ENCODE measurements at regions not wholly inside any gene's neighbourhood (a gene's known extent, or its start where the extent isn't known, plus 50 kb on each side); places are given as distances from the start of the nearest gene placed in this dataset.

GRCh38 chr22:48586799-48587185, 1240.9 kb downstream of the BRD1 start:
- H3K27ac ChIP-seq (ENCODE audit: extremely low read depth, low read depth, low read length), result no peak overlapping the region

GRCh38 chr22:48585916-48586798, 1241.5 kb downstream of the BRD1 start:
- CTCF ChIA-PET, result no interaction called here
- Histone ChIP-seq H3K36me3 (ENCODE audit: control insufficient read depth in 2 of 2, insufficient read depth in 1 of 2, low read length in 2 of 2) (peaks cover 0 to 14% of the 10 kb centered on the region in 2 experiments; a peak in 1 of 3 replicates), H3K9me3 (ENCODE audit: control insufficient read depth, insufficient read depth, low read depth, low read length) (no peaks in the 10 kb centered on the region), H3K27ac (ENCODE audit: extremely low read depth, low read depth, low read length) (no peak overlapping the region), H3K4me3 (ENCODE audit: low read depth, low read length) (no peak overlapping the region), H3K4me1 (ENCODE audit: control insufficient read depth, insufficient read depth, low read length) (no peaks in the 10 kb centered on the region)
- POLR2A ChIA-PET, result no interaction called here
- TF ChIP-seq ZNF449 (tag by site-specific recombination; IDR thresholded peaks at IDR 0.05) (peak; percentile 99), KLF1 (tag by site-specific recombination; IDR thresholded peaks at IDR 0.05) (peak; percentile 24; the same call in 1 of the 2 replicates), EGR2 (tag by site-specific recombination; IDR thresholded peaks at IDR 0.05; ENCODE audit: low read depth) (0 out of 2 replicates have a peak, but pooled peaks have one; percentile 12), ZNF521 (tag by site-specific recombination; IDR thresholded peaks at IDR 0.05) (no peak)

More at GRCh38 chr22:48586799-48587185, 1240.9 kb downstream of the BRD1 start:
- TF ChIP-seq, protein P1, sequence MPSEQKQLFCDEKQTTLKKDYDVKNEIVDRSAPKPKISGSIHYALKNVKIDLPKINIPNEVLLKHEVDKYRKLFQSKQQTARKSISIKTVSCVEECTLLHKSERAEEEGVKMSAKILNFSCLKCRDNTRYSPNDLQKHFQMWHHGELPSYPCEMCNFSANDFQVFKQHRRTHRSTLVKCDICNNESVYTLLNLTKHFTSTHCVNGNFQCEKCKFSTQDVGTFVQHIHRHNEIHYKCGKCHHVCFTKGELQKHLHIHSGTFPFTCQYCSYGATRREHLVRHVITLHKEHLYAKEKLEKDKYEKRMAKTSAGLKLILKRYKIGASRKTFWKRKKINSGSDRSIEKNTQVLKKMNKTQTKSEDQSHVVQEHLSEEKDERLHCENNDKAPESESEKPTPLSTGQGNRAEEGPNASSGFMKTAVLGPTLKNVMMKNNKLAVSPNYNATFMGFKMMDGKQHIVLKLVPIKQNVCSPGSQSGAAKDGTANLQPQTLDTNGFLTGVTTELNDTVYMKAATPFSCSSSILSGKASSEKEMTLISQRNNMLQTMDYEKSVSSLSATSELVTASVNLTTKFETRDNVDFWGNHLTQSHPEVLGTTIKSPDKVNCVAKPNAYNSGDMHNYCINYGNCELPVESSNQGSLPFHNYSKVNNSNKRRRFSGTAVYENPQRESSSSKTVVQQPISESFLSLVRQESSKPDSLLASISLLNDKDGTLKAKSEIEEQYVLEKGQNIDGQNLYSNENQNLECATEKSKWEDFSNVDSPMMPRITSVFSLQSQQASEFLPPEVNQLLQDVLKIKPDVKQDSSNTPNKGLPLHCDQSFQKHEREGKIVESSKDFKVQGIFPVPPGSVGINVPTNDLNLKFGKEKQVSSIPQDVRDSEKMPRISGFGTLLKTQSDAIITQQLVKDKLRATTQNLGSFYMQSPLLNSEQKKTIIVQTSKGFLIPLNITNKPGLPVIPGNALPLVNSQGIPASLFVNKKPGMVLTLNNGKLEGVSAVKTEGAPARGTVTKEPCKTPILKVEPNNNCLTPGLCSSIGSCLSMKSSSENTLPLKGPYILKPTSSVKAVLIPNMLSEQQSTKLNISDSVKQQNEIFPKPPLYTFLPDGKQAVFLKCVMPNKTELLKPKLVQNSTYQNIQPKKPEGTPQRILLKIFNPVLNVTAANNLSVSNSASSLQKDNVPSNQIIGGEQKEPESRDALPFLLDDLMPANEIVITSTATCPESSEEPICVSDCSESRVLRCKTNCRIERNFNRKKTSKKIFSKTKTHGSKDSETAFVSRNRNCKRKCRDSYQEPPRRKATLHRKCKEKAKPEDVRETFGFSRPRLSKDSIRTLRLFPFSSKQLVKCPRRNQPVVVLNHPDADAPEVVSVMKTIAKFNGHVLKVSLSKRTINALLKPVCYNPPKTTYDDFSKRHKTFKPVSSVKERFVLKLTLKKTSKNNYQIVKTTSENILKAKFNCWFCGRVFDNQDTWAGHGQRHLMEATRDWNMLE (tag by site-specific recombination; conservative IDR thresholded peaks at IDR 0.05; ENCODE audit: low read depth), result no peak
- no peak for TF ChIP-seq ZNF239 (tag by site-specific recombination; IDR thresholded peaks at IDR 0.05)
- Histone ChIP-seq H3K36me3 (ENCODE audit: control insufficient read depth in 2 of 2, insufficient read depth in 1 of 2, low read length in 2 of 2) (peaks cover 0 to 14% of the 10 kb centered on the region in 2 experiments; a peak in 1 of 3 replicates), H3K4me3 (ENCODE audit: low read depth, low read length) (no peak overlapping the region), H3K9me3 (ENCODE audit: control insufficient read depth, insufficient read depth, low read depth, low read length) (no peaks in the 10 kb centered on the region), H3K4me1 (ENCODE audit: control insufficient read depth, insufficient read depth, low read length) (no peaks in the 10 kb centered on the region)
- CTCF ChIA-PET, result interaction anchor here (0.5 kb wide), 1 partner anchor 107 kb away, joined by 3 read pairs; no protein-coding TSS in a partner anchor
- POLR2A ChIA-PET, result no interaction called here

GRCh38 chr22:48584170-48584569, 1243.5 kb downstream of the BRD1 start:
- H3K4me3 ChIP-seq (ENCODE audit: low read depth, low read length), result no peak overlapping the region
- TF ChIP-seq ZNF571 (tag by site-specific recombination; IDR thresholded peaks at IDR 0.05), result peak; percentile 13; the same call in 1 of the 2 replicates
- no peak for TF ChIP-seq MZF1 (tag by site-specific recombination; IDR thresholded peaks at IDR 0.05; ENCODE audit: borderline replicate concordance)
- TF ChIP-seq ZNF146 (tag by site-specific recombination; IDR thresholded peaks at IDR 0.05), result peak; percentile 2; the same call in 1 of the 2 replicates
- TF ChIP-seq, protein P2, sequence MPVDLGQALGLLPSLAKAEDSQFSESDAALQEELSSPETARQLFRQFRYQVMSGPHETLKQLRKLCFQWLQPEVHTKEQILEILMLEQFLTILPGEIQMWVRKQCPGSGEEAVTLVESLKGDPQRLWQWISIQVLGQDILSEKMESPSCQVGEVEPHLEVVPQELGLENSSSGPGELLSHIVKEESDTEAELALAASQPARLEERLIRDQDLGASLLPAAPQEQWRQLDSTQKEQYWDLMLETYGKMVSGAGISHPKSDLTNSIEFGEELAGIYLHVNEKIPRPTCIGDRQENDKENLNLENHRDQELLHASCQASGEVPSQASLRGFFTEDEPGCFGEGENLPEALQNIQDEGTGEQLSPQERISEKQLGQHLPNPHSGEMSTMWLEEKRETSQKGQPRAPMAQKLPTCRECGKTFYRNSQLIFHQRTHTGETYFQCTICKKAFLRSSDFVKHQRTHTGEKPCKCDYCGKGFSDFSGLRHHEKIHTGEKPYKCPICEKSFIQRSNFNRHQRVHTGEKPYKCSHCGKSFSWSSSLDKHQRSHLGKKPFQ (tag by site-specific recombination; IDR thresholded peaks at IDR 0.05), result peak; percentile 28; the same call in 1 of the 2 replicates
- no peak for TF ChIP-seq ZNF654 (tag by site-specific recombination; IDR thresholded peaks at IDR 0.05; ENCODE audit: low read depth)
- TF ChIP-seq YY2 (tag by site-specific recombination; IDR thresholded peaks at IDR 0.05), result no peak
- no peak overlapping the region for H3K27ac ChIP-seq (ENCODE audit: extremely low read depth, low read depth, low read length)
- H3K4me1 ChIP-seq (ENCODE audit: control insufficient read depth, insufficient read depth, low read length), result no peaks in the 10 kb centered on the region
- no peaks in the 10 kb centered on the region for H3K9me3 ChIP-seq (ENCODE audit: control insufficient read depth, insufficient read depth, low read depth, low read length)
- CTCF ChIA-PET, result no interaction called here
- POLR2A ChIA-PET, result no interaction called here
- peaks cover 0 to 14% of the 10 kb centered on the region in 2 experiments; a peak in 1 of 3 replicates for H3K36me3 ChIP-seq (ENCODE audit: control insufficient read depth in 2 of 2, insufficient read depth in 1 of 2, low read length in 2 of 2)
